Breast epithelium (tissue), 4 donors: ENCODE measurements at regions not wholly inside any gene's neighbourhood (a gene's known extent, or its start where the extent isn't known, plus 50 kb on each side); places are given as distances from the start of the nearest gene placed in this dataset.
A peak's percentile ranks its signal among the peaks of the same experiment; 100 is the strongest.
"Not testable (repeated sequence)": the region's sequence is repeated elsewhere in the genome, so short reads cannot be mapped to it uniquely, and the experiment has no call there.

ENCODE experiments used
- DNase-seq, 2 donors: peaks; one replicate each; pipeline ENCODE4 v3.0.0-alpha.2; 2019; ENCODE audit warnings: low spot score in 2 of 2
- H3K27ac ChIP-seq, 2 donors: fragments of 200-600 bp; sonication (generic) in 1 of 2; one replicate each; pipeline ENCODE4 v1.5.1; 2016 to 2019; ENCODE audit warnings: mild to moderate bottlenecking in 1 of 2
- H3K27me3 ChIP-seq, 2 donors: fragments of 200-600 bp; sonication (generic) in 1 of 2; one replicate each; pipeline versions ENCODE4 v1.5.1 to v1.6.0; 2017 to 2019; ENCODE audit warnings: control low read depth in 1 of 2, mild to moderate bottlenecking in 1 of 2
- H3K36me3 ChIP-seq: fragments of 200-600 bp; one replicate; pipeline ENCODE4 v1.5.1; 2019
- H3K4me1 ChIP-seq, 2 donors: fragments of 200-600 bp; sonication (generic); one replicate each; pipeline ENCODE4 v1.5.1; 2016 to 2019; ENCODE audit warnings: control low read depth in 1 of 2
- H3K4me3 ChIP-seq, 3 donors: fragments of 200-600 bp; sonication (generic); 1 replicate in 2 of 3; 2 replicates in 1 of 3; pipeline ENCODE4 v1.5.1; 2016 to 2019; ENCODE audit warnings: mild to moderate bottlenecking in 3 of 3, moderate library complexity in 2 of 3
- H3K9me3 ChIP-seq, 2 donors: fragments of 200-600 bp; sonication (generic) in 1 of 2; one replicate each; pipeline ENCODE4 v1.5.1; 2016 to 2019; ENCODE audit warnings: control low read depth in 1 of 2
- CTCF ChIP-seq, 3 donors: fragments of 450-650 bp; IDR thresholded peaks; one replicate each; pipeline ENCODE4 v1.5.1; 2016 to 2017; ENCODE audit warnings: antibody characterized with exemption in 3 of 3, mild to moderate bottlenecking in 3 of 3, moderate library complexity in 3 of 3
- POLR2AphosphoS5 ChIP-seq, 3 donors: sonication (generic); formaldehyde crosslinking; IDR thresholded peaks; one replicate each; pipeline ENCODE4 v1.6.1; 2017; ENCODE audit warnings: antibody characterized with exemption in 3 of 3
- intact Hi-C: fragments of 100-400 bp; cut with DNase I; formaldehyde crosslinking; loops from one replicate; pipeline ENCODE4 v1.15.1; 2023; ENCODE audit warnings: low total_unique reads

- H3K4me1 ChIP-seq, H3K36me3 ChIP-seq, H3K4me3 ChIP-seq, H3K9me3 ChIP-seq, H3K27ac ChIP-seq, intact Hi-C loops, DNase-seq, H3K27me3 ChIP-seq: not testable (repeated sequence)
Measured at GRCh38 chr4:9110700-9111099, 59.5 kb upstream of the FAM90A26 start.

GRCh38 chr4:9103148-9103524 lies 67.1 kb upstream of the FAM90A26 start:
- H3K27me3 ChIP-seq, DNase-seq, H3K36me3 ChIP-seq, H3K9me3 ChIP-seq, intact Hi-C loops, H3K4me1 ChIP-seq: not testable (repeated sequence)
- Histone ChIP-seq H3K4me3 (peak overlapping the region in 2 of 3 donors; percentile 43 to 62), H3K27ac (peak overlapping the region; percentile 84 to 89)
- peak; percentile 35 to 67 (median 51) for TF ChIP-seq CTCF (IDR thresholded peaks at IDR 0.05)

GRCh38 chr4:9102471-9103147 lies 67.6 kb upstream of the FAM90A26 start:
- intact Hi-C loops, H3K4me1 ChIP-seq, H3K9me3 ChIP-seq, H3K27me3 ChIP-seq, H3K36me3 ChIP-seq: not testable (repeated sequence)
- peak in 1 of 3 donors; percentile 61 for TF ChIP-seq POLR2AphosphoS5 (IDR thresholded peaks at IDR 0.05)
- peak; percentile 61 to 85 for DNase-seq
- peak overlapping the region in 2 of 3 donors; percentile 43 to 62 for H3K4me3 ChIP-seq
- peak overlapping the region; percentile 84 to 89 for H3K27ac ChIP-seq

- H3K27me3 ChIP-seq, H3K9me3 ChIP-seq, H3K4me1 ChIP-seq, H3K27ac ChIP-seq, H3K36me3 ChIP-seq, intact Hi-C loops, DNase-seq, H3K4me3 ChIP-seq: not testable (repeated sequence)
Measured at GRCh38 chr4:9096330-9096729, 73.9 kb upstream of the FAM90A26 start.

GRCh38 chr4:9078796-9079195 lies 91.4 kb upstream of the FAM90A26 start:
- DNase-seq, intact Hi-C loops, H3K4me3 ChIP-seq, H3K9me3 ChIP-seq, H3K27me3 ChIP-seq, H3K4me1 ChIP-seq, H3K27ac ChIP-seq, H3K36me3 ChIP-seq: not testable (repeated sequence)

- DNase-seq, H3K4me1 ChIP-seq, H3K9me3 ChIP-seq, H3K36me3 ChIP-seq, H3K4me3 ChIP-seq, intact Hi-C loops, H3K27ac ChIP-seq, H3K27me3 ChIP-seq: not testable (repeated sequence)
Measured at GRCh38 chr4:9076974-9077373, 93.2 kb upstream of the FAM90A26 start.

- H3K9me3 ChIP-seq, H3K27me3 ChIP-seq, intact Hi-C loops, DNase-seq, H3K27ac ChIP-seq, H3K36me3 ChIP-seq, H3K4me1 ChIP-seq, H3K4me3 ChIP-seq: not testable (repeated sequence)
Measured at GRCh38 chr4:9076486-9076885, 93.7 kb upstream of the FAM90A26 start.

GRCh38 chr4:9073371-9073770 lies 96.8 kb upstream of the FAM90A26 start:
- H3K27me3 ChIP-seq, H3K27ac ChIP-seq, H3K4me1 ChIP-seq, H3K36me3 ChIP-seq, intact Hi-C loops, H3K9me3 ChIP-seq, DNase-seq, H3K4me3 ChIP-seq: not testable (repeated sequence)

- H3K36me3 ChIP-seq, H3K4me3 ChIP-seq, H3K4me1 ChIP-seq, DNase-seq, H3K27me3 ChIP-seq, H3K27ac ChIP-seq, intact Hi-C loops, H3K9me3 ChIP-seq: not testable (repeated sequence)
Measured at GRCh38 chr4:9072521-9073220, 97.5 kb upstream of the FAM90A26 start.

- H3K9me3 ChIP-seq, H3K4me1 ChIP-seq, H3K4me3 ChIP-seq, H3K27ac ChIP-seq, H3K36me3 ChIP-seq, DNase-seq, intact Hi-C loops, H3K27me3 ChIP-seq: not testable (repeated sequence)
Measured at GRCh38 chr4:9067923-9068322, 102.3 kb upstream of the FAM90A26 start.

- H3K9me3 ChIP-seq, H3K27ac ChIP-seq, H3K4me3 ChIP-seq, intact Hi-C loops, H3K27me3 ChIP-seq, DNase-seq, H3K4me1 ChIP-seq, H3K36me3 ChIP-seq: not testable (repeated sequence)
Measured at GRCh38 chr4:9063612-9064011, 106.6 kb upstream of the FAM90A26 start.

- DNase-seq, H3K4me3 ChIP-seq, H3K27ac ChIP-seq, H3K36me3 ChIP-seq, H3K9me3 ChIP-seq, intact Hi-C loops, H3K4me1 ChIP-seq, H3K27me3 ChIP-seq: not testable (repeated sequence)
Measured at GRCh38 chr4:9024866-9025265, 145.3 kb upstream of the FAM90A26 start.
